GM18873 (cell line): ENCODE measurements at regions not wholly inside any gene's neighbourhood (a gene's known extent, or its start where the extent isn't known, plus 50 kb on each side); places are given as distances from the start of the nearest gene placed in this dataset.

Experiments
- ATAC-seq: cut with Tn5 transposase; IDR thresholded peaks from one replicate; pipeline ENCODE4 v1.9.1; 2021; ENCODE audit warnings: mild to moderate bottlenecking, moderate library complexity, moderate number of reproducible peaks; ENCODE audit not compliant: unreplicated experiment, low FRiP score

DNA sequence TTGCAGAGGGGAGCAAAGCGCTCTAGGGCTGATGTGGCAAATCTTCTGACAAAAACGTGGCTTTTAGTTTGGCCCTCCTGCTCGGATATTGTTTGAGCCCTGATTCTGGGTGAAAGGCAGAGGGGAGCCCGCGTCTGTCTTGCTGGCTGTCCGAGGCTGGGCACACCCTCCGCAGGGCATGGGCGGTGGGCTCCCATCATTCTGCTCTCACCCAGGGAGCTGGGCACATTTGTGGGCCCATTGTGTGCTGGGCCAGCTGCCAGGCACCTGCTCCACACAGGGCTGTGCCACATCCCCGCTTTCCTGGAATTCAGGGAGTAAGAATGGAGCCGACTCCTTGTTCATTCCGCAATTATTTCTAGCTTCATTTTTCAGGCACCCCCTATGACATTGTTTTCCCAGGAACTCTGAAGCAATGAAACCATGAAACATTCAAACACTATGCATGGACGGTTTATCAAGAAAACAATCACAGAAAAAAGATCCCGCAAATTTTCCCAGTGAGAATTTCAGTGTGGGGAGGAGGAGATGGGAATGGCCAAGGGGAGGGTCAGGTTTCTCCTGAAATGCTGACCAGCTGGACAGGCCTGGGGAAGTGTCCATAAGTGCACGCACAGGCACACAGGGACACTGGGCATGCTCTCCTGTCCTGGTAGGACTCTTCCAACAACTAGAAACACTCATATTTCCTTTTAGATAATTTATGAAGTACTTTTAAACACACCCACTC, 341.1 kb downstream of the CXCL12 start:
- ATAC-seq = no peak

DNA sequence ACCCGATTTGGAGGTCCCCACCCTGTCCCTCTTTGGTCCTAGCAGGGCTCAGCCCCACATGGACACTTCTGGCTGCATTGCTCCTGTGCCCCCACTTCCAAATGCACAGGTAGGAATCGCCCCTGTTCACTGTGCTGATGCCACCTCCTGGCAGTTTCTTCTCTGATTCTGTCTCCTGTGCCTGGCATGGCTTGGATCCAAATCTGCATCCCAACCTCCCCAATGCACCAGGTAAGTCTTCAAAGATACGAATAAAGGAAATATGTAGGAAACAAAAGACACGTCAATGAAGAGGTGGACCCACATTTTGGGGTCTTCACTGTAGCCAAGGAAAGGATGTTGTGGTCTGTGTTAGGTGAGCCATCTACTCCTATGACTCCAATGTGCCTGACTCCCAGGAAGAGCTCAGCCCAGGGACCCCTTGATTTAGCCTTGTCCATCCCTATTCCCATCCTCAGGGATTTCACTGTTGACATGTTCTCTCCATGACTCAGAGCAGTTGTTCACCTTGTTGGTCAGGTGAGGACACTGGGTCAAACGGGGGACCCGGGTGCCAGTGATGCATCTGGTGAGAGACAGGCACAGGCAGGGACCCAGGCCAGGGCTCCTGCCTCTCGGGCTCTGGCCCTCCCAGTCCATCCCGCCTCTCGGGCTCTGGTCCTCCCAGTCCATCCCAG, 341.8 kb downstream of the CXCL12 start:
- ATAC-seq = no peak

DNA sequence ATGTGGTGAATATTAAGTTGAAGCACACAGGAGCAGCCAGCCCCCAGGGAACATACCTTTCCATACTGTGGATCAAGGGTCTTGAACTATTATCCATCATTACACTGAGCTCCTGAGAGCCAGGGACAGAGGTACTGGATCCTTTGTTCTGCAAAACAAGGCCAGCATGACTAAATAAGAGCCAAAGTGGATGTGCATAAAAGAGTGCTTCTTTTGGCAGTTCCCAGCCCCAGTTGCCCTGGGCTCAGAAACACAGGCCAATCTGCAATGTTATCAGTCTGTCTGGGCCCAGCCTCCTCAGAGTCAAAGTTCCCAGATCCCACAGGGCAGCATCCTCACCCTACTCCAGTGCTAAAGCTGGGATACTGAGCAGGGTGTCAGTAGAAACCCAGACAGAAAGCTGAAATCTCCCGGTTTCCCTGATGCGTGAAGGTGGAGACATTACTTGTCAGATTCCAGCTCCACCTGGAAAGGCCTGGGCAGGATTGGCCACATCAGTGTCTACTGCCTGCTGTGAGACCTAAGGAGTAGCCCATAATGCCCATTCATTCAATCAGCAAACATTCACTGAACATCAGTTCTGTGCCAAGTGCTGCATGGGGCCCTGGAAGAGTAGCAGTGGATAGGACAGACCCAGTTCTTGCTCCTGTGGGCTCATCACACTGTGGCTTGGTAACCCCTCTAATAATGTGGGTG, 342.7 kb downstream of the CXCL12 start:
- ATAC-seq = no peak

DNA sequence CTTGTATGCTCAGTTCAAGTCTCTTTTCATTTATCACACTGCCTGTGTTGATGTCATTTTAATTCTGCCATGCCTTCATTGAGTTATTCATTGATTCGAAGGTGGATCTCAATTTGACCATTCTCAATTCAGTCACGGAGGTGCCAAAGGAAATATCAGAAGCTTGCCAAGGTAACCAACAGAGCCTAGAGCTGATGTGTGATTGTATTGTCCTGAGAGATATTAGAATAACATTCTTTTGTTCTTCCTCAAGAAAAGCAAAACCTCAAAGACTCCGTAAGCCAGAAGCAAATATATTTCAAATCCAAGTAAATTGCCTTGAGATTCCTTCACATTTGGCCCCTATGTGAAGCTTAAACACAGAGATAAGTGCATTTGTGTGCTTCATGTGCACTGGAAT, 345.3 kb downstream of the CXCL12 start:
- ATAC-seq = no peak

DNA sequence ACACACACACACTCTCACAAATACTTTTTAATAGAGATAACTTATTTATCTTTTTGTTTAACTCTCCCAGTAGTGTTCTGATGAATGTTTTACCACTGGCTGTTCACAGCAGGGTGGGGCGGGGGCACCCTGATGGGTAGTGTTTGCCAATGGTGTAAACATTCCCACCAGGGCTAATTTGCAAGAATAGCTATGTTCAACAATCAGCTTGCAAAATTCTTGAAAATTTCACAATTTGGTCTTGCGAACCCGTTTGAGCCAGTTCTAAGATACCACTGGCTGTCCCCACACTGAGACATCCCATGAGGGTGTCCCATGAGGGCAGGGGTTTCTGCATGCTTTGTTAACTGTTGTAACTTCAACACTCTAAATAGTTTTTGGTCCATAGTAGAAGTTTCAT, 348.5 kb downstream of the CXCL12 start:
- ATAC-seq = no peak

DNA sequence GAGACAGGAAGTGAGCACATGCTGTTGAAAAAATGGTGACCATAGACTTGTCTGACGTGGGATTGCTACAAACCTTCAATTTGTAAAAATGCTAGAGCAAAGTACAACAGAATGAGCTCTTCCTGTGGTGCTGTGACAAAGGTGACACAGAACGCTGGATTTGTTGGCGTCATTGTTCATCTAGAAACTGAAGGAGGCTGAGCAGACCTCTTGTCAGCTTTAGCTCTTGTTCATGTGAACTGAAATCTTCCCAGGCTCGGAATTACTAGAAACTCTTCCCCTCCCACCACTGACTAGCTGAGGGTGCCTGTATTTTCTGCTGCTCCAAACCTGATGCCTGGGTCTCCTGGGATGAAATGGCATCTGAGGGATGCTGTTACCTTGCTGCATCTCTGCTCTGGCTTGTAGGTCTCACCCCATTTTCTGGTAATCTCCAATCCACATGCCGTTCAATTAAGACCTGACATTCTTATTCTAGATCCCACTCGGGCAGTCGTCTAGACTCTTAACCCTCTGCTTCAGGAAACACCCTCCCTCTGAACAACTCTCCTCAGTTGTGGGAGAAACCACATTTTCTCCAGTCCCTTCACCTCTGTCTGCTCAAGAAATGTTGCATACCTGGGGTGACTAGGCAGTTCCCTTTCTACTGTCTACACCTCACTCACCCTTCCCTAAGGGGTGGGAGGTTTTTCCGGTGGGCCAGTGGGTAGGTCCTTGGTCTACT, 349.3 kb downstream of the CXCL12 start:
- no peak for ATAC-seq

DNA sequence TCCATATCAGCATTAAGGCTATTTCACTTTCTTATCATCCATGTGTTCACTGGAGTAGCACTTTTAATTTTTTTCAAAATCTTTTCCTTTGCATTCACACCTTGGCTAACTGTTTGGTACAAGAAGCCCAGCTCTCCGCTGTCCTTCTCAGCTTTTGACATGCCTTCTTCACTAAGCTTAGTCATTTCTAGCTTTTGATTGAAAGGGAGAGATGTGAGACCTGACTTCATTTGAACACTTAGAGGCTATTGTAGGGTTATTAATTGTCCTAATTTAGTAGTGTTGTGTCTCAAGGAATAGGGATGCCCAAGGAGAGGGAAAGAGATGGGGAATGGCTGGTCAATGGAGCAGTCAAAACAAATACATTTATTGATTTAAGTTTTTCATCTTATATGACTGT, 350.0 kb downstream of the CXCL12 start:
- ATAC-seq = no peak

DNA sequence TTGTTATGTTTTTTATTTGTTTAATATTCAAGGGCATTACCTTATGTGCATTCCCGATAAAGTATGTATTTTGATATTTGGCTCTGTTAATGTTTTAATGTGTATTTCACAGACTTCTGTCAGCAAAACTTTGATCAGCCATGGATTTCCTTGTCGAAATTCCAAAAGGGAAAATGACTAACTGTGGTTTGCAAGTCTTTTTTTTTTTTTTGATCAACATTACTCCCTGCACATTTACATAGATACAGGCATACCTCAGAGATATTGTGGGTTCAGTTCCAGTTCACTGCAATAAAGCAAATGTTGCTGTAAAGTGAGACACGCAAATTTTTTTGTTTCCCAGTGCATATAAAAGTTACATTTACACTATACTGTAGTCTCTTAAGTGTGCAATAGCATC, 351.9 kb downstream of the CXCL12 start:
- ATAC-seq = no peak

DNA sequence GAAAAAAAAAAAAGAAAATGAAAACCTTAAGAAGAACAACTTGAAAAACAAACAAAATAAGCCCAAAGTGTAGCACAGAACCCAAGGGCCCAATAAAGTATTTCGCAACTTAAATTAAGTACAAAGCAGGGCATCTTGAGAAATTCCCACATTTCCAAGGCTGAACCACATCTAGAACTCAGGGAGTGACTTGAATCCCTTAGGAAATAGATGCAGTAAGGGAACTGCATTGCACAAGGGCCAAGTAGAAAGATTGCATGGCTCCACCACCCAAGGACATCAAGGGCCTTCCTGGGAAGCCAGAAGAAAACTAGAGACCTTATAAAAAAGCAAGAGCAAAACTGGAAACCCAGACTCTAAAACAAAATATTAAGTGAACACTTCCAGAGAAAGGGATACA, 352.7 kb downstream of the CXCL12 start:
- ATAC-seq = no peak

DNA sequence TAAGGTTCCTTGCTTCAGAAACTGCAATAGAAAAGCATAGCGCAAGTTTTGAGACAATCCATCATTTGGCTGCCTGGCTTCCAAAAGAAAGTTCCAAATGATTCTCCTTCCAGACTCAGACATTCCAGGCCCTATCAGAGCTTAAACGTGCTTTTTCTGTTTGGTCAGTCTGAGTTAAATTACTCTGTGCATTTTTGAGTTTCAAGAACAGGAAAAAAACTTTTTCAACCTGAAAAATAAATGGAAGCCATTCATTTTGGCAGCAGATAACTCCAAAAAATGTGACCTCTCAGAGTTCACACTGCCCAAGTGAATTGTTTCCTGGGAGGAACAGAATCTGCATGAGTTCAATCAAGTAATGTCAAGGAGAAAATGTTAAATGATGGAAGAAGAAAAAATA, 354.2 kb downstream of the CXCL12 start:
- no peak for ATAC-seq

DNA sequence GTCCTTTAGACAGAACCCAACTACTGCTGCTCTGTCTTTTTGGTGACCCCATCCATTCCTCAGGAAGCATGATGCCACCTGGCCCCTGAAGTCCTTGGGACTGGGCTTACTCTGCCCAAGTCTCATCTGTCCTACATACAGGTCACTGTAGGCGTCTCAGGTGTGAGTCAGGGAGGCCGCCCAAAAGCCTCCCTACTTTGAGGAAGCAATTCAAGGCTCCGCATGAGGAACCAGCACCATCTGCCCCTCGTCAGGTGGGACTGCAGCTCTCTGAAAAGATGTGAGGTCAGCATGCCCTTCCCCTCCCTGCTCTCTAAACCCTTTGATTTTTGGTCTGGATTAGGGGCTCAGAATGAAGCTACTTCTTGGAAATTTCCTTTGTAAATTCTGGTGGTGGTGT, 354.8 kb downstream of the CXCL12 start:
- ATAC-seq = peak; percentile 80

DNA sequence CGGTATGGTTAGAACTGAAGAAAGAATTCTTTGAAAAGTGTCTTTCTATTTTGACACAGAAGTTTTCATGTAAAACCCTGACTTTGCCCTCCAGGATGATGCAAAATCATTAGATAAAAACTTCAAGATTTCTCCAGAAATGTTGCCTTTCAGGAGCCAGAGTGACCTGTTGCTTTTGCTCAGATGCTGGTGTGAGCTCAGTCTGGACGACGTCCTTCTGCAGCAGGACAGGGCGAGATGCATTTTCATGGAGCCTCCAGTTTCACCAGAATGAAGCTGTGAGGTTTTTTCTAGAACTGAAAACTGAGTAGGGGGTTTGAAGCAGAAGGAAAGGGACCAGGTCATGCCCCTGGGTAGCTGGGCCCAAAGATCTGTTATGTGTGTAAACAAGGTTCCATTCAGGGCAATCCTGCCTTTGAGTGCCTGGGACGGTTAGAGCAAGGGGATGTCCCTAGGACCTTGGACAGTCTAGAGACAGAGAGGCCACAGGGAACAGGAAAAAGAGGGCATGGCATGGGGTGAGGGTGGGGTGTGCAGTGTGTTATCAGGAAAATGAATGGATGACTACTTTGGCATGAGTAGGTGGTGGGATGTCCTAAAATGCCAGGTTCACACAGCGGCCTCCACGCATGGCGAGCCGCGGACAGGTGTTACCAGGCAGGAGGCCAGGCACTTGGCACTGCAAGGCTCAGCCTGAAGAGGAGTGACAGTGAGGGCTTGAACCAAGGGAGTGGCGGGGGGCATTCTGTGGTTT, 356.3 kb downstream of the CXCL12 start:
- ATAC-seq = no peak

DNA sequence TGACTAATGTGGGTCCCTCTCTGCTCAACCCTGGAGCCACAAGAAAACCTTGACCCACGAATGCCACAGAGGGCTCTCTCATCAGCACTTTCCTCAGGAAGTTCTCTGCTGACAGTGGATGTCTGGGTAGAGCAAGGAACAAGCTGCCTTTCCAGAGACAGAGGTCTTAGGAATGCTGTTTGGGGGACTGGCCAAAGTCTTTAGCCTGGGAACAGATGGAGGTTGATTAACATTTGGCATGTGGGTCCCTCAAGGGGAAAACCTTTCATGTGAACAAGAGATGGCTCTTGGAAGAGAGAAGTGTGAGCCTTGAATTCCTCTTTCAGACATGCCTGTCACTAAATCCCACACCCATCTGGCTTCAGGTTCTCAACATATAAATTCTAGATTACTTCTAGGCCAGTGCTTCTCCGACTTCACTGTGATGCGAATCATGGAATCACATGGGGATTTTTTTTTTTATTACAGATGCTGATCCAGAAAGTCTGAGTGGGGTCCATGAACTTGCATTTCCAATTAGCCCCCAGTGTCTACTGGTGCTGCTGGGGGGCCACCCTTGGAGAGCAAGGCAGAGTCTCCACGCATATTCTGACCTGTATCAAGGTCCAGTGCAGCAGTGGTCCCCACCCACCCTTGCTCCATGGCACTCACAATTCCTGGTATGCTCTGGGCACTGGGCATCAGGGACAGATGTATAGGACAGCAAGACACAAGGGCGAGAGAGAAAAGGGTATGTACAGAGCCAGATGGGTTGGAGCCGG, 360.4 kb downstream of the CXCL12 start:
- no peak for ATAC-seq

DNA sequence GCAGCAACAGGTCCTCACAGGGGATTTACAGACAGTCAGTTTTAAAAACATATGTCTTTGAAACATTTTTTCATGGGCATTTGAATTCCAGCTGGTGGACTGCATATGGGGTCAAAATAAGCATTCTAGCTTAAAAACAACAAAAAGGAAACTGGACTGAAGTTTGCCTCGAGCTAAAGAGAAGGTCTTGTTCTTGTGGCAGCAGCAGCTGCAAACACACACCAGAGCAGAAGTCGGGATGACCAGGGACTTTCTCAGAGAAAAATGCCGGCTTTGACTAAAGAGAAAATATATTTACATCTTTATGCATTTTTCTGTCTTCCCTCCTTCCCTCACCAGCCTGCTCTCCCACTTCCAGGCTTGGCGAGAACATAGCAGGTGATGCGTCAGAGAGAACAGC, 361.4 kb downstream of the CXCL12 start:
- ATAC-seq = no peak

DNA sequence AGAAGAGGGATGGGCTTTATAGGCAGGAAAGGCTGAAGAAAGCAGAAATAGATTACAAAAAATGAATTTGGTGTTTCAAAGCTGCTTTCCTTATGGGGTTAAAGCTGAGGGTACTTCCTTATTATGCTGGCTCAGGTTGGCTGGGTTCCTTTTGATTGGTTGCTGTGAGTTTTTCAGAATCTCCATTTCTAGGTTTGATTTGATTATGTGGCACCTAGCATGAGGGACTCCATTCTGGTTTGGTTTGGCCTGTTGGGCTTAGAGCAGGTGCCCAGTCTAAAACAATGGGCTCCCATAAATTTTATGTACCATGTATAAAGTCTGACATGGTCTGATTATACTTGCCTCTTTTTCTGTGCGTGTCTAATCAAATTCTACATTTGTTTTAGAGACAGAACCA, 362.7 kb downstream of the CXCL12 start:
- ATAC-seq = no peak

DNA sequence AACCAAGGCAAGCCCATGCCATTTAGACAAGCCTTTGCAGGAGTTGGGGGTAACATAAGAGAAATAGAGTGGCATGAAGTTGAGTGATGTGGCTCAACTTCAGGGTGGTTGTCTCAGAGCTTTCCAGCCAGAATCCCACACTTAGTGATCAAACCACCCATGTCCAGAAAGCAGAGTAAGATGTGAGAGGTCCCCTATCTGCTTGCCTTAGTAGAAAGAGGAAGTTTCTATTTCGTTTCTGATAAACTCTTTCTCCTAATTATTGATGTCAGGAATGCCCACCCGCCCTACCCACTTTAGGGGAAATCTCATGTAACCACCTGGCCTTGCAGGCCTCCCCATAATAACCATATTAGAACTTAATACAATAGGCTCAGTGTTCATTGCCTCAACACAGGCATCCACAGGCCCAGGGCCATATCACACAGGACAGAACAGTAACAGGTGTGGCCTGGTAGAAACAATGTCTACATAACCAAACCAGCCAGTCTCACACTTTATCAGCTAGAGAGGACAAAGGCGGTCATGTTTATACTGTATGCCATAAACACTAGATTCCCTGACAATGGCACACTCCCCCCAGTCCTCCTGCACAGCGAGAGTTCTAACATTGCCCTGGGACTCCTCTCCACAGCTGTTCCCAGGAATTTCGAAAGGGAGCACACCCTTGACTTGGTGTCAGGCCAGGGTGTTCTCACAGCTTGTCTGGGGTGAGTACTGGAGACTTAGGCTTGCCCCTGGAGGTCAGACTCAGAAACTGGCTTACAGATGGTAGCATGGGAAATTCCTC, 364.4 kb downstream of the CXCL12 start:
- ATAC-seq = peak; percentile 56

DNA sequence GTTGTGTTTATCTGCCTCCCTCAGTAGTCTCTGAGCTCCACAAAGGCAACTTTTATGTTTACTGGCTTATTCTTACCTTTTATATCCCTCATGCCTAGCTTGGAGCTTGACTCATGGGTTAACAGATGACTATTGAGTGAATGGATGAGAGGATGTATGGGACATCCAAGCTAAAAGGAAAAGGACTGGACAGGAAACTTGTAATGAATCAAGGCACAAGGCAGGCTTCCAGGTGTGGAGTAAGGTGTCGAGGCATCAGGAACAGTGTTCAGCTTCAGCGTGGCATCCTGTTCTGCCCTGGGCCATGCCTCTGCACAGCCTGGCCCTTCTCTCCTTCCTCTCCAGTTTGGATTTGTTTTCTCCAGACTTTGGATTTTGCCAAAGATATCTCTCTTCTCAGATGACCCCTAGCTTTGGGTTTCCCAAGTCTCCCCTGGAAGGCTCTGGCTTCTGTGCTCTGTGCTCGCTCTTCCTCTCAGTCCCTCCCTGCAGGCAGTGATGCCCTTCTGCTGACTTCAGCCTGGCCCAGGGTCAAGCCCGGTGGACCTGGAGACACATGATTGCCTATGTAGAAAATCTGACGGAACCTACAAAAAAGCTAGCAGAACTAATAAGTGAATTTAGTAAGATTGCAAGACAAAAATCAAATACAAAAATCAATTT, 367.3 kb downstream of the CXCL12 start:
- no peak for ATAC-seq
